GM12872 (cell line): ENCODE measurements at regions not wholly inside any gene's neighbourhood (a gene's known extent, or its start where the extent isn't known, plus 50 kb on each side); places are given as distances from the start of the nearest gene placed in this dataset.

Source experiments
- TF ChIP-seq, protein P1 (sequence below): IDR thresholded peaks from 3 replicates; pipeline ENCODE4 v1.5.1; 2011; ENCODE audit warnings: low read depth, mild to moderate bottlenecking, low read length, moderate library complexity; ENCODE audit not compliant: insufficient read depth

GRCh38 chr6:170049641-170050561, 241.0 kb downstream of the DLL1 start:
- TF ChIP-seq, protein P1, sequence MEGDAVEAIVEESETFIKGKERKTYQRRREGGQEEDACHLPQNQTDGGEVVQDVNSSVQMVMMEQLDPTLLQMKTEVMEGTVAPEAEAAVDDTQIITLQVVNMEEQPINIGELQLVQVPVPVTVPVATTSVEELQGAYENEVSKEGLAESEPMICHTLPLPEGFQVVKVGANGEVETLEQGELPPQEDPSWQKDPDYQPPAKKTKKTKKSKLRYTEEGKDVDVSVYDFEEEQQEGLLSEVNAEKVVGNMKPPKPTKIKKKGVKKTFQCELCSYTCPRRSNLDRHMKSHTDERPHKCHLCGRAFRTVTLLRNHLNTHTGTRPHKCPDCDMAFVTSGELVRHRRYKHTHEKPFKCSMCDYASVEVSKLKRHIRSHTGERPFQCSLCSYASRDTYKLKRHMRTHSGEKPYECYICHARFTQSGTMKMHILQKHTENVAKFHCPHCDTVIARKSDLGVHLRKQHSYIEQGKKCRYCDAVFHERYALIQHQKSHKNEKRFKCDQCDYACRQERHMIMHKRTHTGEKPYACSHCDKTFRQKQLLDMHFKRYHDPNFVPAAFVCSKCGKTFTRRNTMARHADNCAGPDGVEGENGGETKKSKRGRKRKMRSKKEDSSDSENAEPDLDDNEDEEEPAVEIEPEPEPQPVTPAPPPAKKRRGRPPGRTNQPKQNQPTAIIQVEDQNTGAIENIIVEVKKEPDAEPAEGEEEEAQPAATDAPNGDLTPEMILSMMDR, result no peak

GRCh38 chr6:170048615-170049256, 242.1 kb downstream of the DLL1 start:
- TF ChIP-seq, protein P1, result no peak

DNA sequence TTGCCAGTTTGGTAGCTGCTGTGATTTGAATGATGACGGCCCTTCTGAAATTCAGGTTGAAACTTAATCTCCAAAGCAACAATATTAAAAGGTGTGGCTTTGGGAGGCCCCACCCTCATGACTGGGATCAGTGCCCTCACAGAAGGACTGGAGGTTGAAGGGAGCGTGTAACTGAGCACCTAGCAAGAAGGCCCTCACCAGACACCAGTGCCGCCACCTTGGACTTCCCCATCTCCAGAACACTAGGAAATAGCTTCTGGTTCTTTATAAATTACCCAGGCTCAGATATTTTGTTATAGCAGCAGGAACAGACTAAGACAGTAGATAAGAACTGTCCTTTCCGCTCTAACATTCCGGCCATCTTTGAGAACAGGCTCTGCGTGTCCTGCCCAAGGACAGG, 243.1 kb downstream of the DLL1 start:
- TF ChIP-seq, protein P1, result no peak

DNA sequence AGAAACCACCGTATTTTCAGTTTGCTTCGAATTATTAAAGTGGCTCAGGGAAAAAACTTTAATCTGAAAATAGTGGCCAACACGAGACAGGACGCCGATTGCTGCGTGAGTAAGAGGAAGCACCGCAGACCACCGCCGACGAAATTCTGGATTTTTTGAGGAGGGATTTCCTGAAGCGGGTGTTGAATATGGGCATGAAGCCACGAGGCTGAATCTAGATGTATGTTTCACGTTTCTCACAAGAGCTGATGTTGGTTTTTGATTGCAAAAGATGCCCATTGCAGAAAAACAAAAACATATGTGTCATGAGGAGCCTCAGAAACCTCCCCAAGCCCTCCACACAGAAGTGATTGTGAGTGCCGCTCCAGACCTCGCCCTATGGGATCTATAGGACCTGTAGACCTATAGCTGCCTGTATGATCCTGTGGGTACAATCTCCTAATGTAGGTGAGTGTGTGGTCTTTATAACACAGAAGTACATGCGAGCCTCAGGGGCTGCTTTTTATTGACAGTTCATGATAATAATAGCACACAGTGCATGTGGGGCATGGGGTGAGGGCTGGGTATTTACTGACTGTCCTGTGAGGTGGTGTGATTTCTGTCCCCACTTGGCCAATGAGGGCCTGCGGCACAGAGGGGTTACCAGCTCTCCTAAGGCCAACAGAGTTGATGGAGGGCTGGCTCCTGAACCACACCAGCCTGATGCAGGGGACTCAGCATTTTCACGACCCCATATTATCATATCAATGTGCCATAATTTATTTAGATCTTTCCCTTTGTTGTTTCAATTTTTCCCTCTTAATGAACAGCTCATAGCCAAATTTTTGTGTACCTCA, 243.9 kb downstream of the DLL1 start:
- TF ChIP-seq, protein P1, result no peak

GRCh38 chr6:170045981-170046667, 244.8 kb downstream of the DLL1 start:
- TF ChIP-seq, protein P1, result no peak

GRCh38 chr6:170045563-170045960, 245.3 kb downstream of the DLL1 start:
- TF ChIP-seq, protein P1, result no peak
